ENCODE measurements at regions not wholly inside any gene's neighbourhood (a gene's known extent, or its start where the extent isn't known, plus 50 kb on each side); places are given as distances from the start of the nearest gene placed in this dataset.
"Not testable (repeated sequence)": the region's sequence is repeated elsewhere in the genome, so short reads cannot be mapped to it uniquely, and the experiment has no call there.

- no peak for DNase-seq (ENCODE audit: low read depth)
- no peak overlapping the region for H3K4me3 ChIP-seq (ENCODE audit: low read depth, low read length)
- TF ChIP-seq, protein P1, sequence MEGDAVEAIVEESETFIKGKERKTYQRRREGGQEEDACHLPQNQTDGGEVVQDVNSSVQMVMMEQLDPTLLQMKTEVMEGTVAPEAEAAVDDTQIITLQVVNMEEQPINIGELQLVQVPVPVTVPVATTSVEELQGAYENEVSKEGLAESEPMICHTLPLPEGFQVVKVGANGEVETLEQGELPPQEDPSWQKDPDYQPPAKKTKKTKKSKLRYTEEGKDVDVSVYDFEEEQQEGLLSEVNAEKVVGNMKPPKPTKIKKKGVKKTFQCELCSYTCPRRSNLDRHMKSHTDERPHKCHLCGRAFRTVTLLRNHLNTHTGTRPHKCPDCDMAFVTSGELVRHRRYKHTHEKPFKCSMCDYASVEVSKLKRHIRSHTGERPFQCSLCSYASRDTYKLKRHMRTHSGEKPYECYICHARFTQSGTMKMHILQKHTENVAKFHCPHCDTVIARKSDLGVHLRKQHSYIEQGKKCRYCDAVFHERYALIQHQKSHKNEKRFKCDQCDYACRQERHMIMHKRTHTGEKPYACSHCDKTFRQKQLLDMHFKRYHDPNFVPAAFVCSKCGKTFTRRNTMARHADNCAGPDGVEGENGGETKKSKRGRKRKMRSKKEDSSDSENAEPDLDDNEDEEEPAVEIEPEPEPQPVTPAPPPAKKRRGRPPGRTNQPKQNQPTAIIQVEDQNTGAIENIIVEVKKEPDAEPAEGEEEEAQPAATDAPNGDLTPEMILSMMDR (IDR thresholded peaks at IDR 0.05; ENCODE audit: insufficient read depth, low read depth, low read length), result no peak
Measured at GRCh38 chr1:244758708-244759107, 76.8 kb upstream of the COX20 start.

DNA sequence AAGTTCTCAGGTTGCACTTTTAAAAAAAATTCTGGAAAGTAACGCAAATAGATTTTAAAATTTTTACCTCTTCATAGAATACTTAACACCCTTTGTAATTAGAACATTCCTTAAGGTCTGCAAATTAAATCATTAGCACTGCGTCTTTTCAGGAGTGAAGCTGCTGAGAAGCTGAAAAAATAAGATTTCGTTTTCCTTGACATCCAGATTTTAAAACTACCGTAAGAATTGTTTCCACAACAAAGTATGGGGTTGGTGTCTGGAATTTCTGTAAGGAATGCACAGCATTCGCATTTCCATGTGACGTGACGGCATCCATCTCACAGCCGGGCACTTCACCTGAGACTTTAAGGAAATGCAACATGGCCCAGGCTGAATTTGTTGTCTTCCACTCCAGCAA lies 76.3 kb upstream of the COX20 start:
- DNase-seq (ENCODE audit: low read depth), result no peak
- no peak overlapping the region for H3K4me3 ChIP-seq (ENCODE audit: low read depth, low read length)
- TF ChIP-seq, protein P1 (IDR thresholded peaks at IDR 0.05; ENCODE audit: insufficient read depth, low read depth, low read length), result no peak

DNA sequence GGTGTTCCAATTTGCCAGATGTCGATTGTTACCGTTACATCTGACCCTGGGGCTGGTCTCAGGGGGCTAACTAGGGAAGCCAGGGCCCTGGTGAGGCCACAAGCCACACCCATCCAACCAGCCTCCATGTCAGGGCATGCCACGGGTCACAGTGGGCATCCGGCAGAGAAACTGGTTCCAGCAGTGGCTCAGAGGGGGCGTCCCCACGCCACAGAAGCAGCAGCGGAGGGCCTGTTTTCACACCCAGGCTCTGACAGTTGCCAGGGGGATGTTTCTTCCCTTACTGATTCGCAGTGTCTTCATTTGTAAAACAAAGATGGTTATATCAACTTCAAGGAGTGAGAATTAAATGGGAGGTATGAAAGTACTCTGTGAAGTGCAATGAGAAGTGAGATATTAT lies 75.0 kb upstream of the COX20 start:
- H3K4me3 ChIP-seq (ENCODE audit: low read depth, low read length), result no peak overlapping the region
- no peak for DNase-seq (ENCODE audit: low read depth)
- TF ChIP-seq, protein P1 (IDR thresholded peaks at IDR 0.05; ENCODE audit: insufficient read depth, low read depth, low read length), result no peak

DNA sequence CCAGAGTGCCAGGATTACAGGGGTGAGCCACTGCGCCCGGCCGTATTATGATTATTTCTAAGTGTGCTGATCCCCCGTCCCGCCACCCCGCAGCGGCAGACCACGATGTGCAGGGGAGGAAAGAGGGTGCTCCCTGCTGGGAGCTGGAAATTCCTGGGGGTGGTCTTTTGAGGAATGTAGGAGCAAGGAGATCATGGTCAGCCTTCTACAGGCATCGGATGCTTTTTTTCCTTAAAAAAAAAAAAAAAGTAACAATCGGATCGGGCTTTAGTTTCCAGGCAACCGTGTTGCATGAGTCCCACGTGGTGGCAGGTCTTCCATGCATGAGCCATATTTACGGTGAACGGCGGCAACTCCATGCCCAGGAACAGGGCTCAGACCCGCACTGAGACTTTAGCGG lies 74.2 kb upstream of the COX20 start:
- TF ChIP-seq, protein P1 (IDR thresholded peaks at IDR 0.05; ENCODE audit: insufficient read depth, low read depth, low read length), result no peak
- DNase-seq (ENCODE audit: low read depth), result no peak
- no peak overlapping the region for H3K4me3 ChIP-seq (ENCODE audit: low read depth, low read length)

DNA sequence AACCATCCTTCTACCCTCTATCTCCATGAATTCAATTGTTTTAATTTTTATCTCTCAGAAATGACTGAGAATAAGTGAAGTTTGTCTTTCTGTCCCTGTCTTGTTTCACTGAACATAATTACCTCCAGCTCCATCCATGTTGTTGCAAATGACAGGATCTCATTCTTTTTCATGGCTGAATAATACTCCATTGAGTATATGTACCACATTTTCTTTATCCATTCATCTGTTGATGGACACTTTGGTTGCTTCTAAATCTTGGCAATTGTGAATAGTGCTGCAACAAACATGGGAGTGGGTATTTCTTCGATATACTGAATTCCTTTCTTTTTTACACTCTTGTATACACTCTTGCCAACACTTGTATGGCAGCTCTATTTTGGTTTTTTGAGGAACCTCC lies 72.8 kb upstream of the COX20 start:
- no peak overlapping the region for H3K4me3 ChIP-seq (ENCODE audit: low read depth, low read length)
- DNase-seq (ENCODE audit: low read depth), result no peak
- TF ChIP-seq, protein P1 (IDR thresholded peaks at IDR 0.05; ENCODE audit: insufficient read depth, low read depth, low read length), result no peak

DNA sequence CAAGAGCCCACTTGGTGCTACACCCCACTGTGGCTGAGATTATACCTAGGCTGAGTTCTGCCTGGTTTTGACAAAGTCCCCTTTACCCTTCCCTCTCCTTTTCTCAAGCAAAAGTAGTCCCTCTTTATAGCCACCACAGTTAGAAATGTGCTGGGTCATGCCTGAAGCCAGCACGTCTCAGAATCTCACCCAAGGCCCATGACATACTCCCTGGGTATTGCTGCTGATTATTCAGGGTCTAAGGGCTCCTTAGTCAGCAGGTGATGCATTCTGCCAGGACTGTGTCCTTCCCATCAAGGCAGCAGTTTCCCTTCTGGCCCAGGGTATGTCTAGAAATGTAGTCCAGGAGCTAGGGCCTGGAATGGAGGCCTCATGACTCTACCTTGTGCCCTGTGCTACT lies 67.3 kb upstream of the COX20 start:
- DNase-seq (ENCODE audit: low read depth), result no peak
- H3K4me3 ChIP-seq (ENCODE audit: low read depth, low read length), result no peak overlapping the region
- TF ChIP-seq, protein P1 (IDR thresholded peaks at IDR 0.05; ENCODE audit: insufficient read depth, low read depth, low read length), result no peak

DNA sequence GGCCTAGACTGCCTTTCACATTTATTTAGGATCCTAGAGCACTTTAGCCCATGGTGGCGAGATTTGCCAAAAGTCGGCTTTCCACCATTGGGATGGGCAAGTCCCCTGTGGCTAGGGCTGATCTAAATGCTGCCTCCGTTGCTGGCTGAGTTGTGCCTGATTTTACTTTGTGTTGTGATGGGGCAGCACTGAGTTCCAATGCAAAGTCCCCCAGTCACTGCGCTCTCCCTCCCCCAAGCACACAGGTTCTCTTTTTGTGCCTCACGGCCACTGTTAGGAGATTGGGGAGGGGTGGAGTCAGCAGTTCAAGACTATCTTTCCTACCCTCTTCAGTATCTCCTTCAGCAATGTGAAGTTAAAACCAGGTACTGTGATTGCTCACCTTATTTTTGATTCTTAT lies 66.7 kb upstream of the COX20 start:
- DNase-seq (ENCODE audit: low read depth), result no peak
- H3K4me3 ChIP-seq (ENCODE audit: low read depth, low read length), result no peak overlapping the region
- TF ChIP-seq, protein P1 (IDR thresholded peaks at IDR 0.05; ENCODE audit: insufficient read depth, low read depth, low read length), result no peak

- DNase-seq (ENCODE audit: low read depth); H3K4me3 ChIP-seq (ENCODE audit: low read depth, low read length): not testable (repeated sequence)
Measured at GRCh38 chr1:244770556-244770955, 64.9 kb upstream of the COX20 start.

Data from fibroblast of villous mesenchyme (primary cell).